ENCODE measurements at regions not wholly inside any gene's neighbourhood (a gene's known extent, or its start where the extent isn't known, plus 50 kb on each side); places are given as distances from the start of the nearest gene placed in this dataset.

GRCh38 chr14:30444451-30444850 is 114.5 kb upstream of the G2E3 start:
- H3K9me3 Mint-ChIP-seq (ENCODE audit: unreplicated experiment): no peaks in the 10 kb centered on the region
- Histone ChIP-seq H3K4me1 (ENCODE audit: insufficient read depth, low read length) (no peaks in the 10 kb centered on the region), H3K27ac (ENCODE audit: low read depth, low read length) (no peak overlapping the region), H3K9me3 (ENCODE audit: insufficient read depth, low read depth, low read length) (no peaks in the 10 kb centered on the region), H3K79me2 (ENCODE audit: insufficient read depth, low read length) (no peaks in the 10 kb centered on the region), H3K9ac (ENCODE audit: low read length) (no peak overlapping the region), H3K4me2 (ENCODE audit: low read length) (no peak overlapping the region), H3K4me3 (ENCODE audit: insufficient read depth, low read depth, low read length) (no peak overlapping the region), H2AFZ (ENCODE audit: low read depth, low read length) (no peak overlapping the region), H3K27me3 (ENCODE audit: insufficient read depth, low read length) (no peaks in the 10 kb centered on the region), H4K20me1 (ENCODE audit: insufficient read depth, low read length) (no peaks in the 10 kb centered on the region), H3K36me3 (ENCODE audit: insufficient read depth, low read length) (no peaks in the 10 kb centered on the region)
- peaks cover 7% of the 10 kb centered on the region for H3K27me3 Mint-ChIP-seq (ENCODE audit: low read depth, unreplicated experiment)
- H3K4me1 Mint-ChIP-seq (ENCODE audit: low read depth, unreplicated experiment): no peaks in the 10 kb centered on the region
- H3K27ac Mint-ChIP-seq (ENCODE audit: unreplicated experiment): no peak overlapping the region
- FAIRE-seq: no peak
- H3K36me3 Mint-ChIP-seq (ENCODE audit: low read depth, unreplicated experiment): no peaks in the 10 kb centered on the region
- H3K4me3 Mint-ChIP-seq (ENCODE audit: unreplicated experiment): no peak overlapping the region
- no peak for TF ChIP-seq EZH2 (IDR thresholded peaks at IDR 0.05; ENCODE audit: insufficient read depth, low read length)
- TF ChIP-seq CTCF (IDR thresholded peaks at IDR 0.05; ENCODE audit: insufficient read depth, low read depth, low read length): no peak
- no peak for DNase-seq (ENCODE audit: low read depth)

GRCh38 chr14:30445011-30445793 is 113.8 kb upstream of the G2E3 start:
- Histone ChIP-seq H3K79me2 (ENCODE audit: insufficient read depth, low read length) (no peaks in the 10 kb centered on the region), H3K4me2 (ENCODE audit: low read length) (no peak overlapping the region), H3K36me3 (ENCODE audit: insufficient read depth, low read length) (no peaks in the 10 kb centered on the region), H3K4me1 (ENCODE audit: insufficient read depth, low read length) (no peaks in the 10 kb centered on the region), H4K20me1 (ENCODE audit: insufficient read depth, low read length) (no peaks in the 10 kb centered on the region), H3K4me3 (ENCODE audit: insufficient read depth, low read depth, low read length) (no peak overlapping the region), H3K9ac (ENCODE audit: low read length) (no peak overlapping the region), H3K9me3 (ENCODE audit: insufficient read depth, low read depth, low read length) (no peaks in the 10 kb centered on the region), H3K27ac (ENCODE audit: low read depth, low read length) (no peak overlapping the region), H2AFZ (ENCODE audit: low read depth, low read length) (no peak overlapping the region), H3K27me3 (ENCODE audit: insufficient read depth, low read length) (no peaks in the 10 kb centered on the region)
- Mint-ChIP-seq H3K4me3 (ENCODE audit: unreplicated experiment) (no peak overlapping the region), H3K36me3 (ENCODE audit: low read depth, unreplicated experiment) (no peaks in the 10 kb centered on the region), H3K9me3 (ENCODE audit: unreplicated experiment) (no peaks in the 10 kb centered on the region), H3K27me3 (ENCODE audit: low read depth, unreplicated experiment) (peaks cover 7% of the 10 kb centered on the region), H3K4me1 (ENCODE audit: low read depth, unreplicated experiment) (no peaks in the 10 kb centered on the region), H3K27ac (ENCODE audit: unreplicated experiment) (no peak overlapping the region)
- no peak for DNase-seq (ENCODE audit: low read depth)
- TF ChIP-seq CTCF (IDR thresholded peaks at IDR 0.05; ENCODE audit: insufficient read depth, low read depth, low read length): no peak
- TF ChIP-seq EZH2 (IDR thresholded peaks at IDR 0.05; ENCODE audit: insufficient read depth, low read length): no peak
- FAIRE-seq: no peak

- H3K27ac ChIP-seq (ENCODE audit: low read depth, low read length): no peak overlapping the region
- no peak for FAIRE-seq
- no peaks in the 10 kb centered on the region for H3K36me3 ChIP-seq (ENCODE audit: insufficient read depth, low read length)
- Mint-ChIP-seq H3K9me3 (ENCODE audit: unreplicated experiment) (no peaks in the 10 kb centered on the region), H3K27me3 (ENCODE audit: low read depth, unreplicated experiment) (peaks cover 7% of the 10 kb centered on the region), H3K27ac (ENCODE audit: unreplicated experiment) (no peak overlapping the region), H3K4me1 (ENCODE audit: low read depth, unreplicated experiment) (peaks cover 2% of the 10 kb centered on the region), H3K36me3 (ENCODE audit: low read depth, unreplicated experiment) (no peaks in the 10 kb centered on the region), H3K4me3 (ENCODE audit: unreplicated experiment) (no peak overlapping the region)
- no peak overlapping the region for H3K4me3 ChIP-seq (ENCODE audit: insufficient read depth, low read depth, low read length)
- TF ChIP-seq CTCF (IDR thresholded peaks at IDR 0.05; ENCODE audit: insufficient read depth, low read depth, low read length): no peak
- no peak for TF ChIP-seq EZH2 (IDR thresholded peaks at IDR 0.05; ENCODE audit: insufficient read depth, low read length)
- no peak overlapping the region for H3K9ac ChIP-seq (ENCODE audit: low read length)
- H2AFZ ChIP-seq (ENCODE audit: low read depth, low read length): no peak overlapping the region
- no peaks in the 10 kb centered on the region for H3K27me3 ChIP-seq (ENCODE audit: insufficient read depth, low read length)
- H3K4me1 ChIP-seq (ENCODE audit: insufficient read depth, low read length): no peaks in the 10 kb centered on the region
- no peaks in the 10 kb centered on the region for H3K9me3 ChIP-seq (ENCODE audit: insufficient read depth, low read depth, low read length)
- DNase-seq (ENCODE audit: low read depth): no peak
- H4K20me1 ChIP-seq (ENCODE audit: insufficient read depth, low read length): no peaks in the 10 kb centered on the region
- H3K4me2 ChIP-seq (ENCODE audit: low read length): no peak overlapping the region
- H3K79me2 ChIP-seq (ENCODE audit: insufficient read depth, low read length): no peaks in the 10 kb centered on the region
These were observed 113.1 kb upstream of the G2E3 start for GRCh38 chr14:30445852-30446251.

Measured in astrocyte (in vitro differentiated cells and primary cell).